GM19395 (cell line): ENCODE measurements at regions not wholly inside any gene's neighbourhood (a gene's known extent, or its start where the extent isn't known, plus 50 kb on each side); places are given as distances from the start of the nearest gene placed in this dataset.
A peak's percentile ranks its signal among the peaks of the same experiment; 100 is the strongest.
"Not testable (repeated sequence)": the region's sequence is repeated elsewhere in the genome, so short reads cannot be mapped to it uniquely, and the experiment has no call there.

Experiments
- ATAC-seq: cut with Tn5 transposase; IDR thresholded peaks from one replicate; pipeline ENCODE4 v1.9.1; 2021; ENCODE audit warnings: mild to moderate bottlenecking, moderate library complexity; ENCODE audit not compliant: unreplicated experiment

DNA sequence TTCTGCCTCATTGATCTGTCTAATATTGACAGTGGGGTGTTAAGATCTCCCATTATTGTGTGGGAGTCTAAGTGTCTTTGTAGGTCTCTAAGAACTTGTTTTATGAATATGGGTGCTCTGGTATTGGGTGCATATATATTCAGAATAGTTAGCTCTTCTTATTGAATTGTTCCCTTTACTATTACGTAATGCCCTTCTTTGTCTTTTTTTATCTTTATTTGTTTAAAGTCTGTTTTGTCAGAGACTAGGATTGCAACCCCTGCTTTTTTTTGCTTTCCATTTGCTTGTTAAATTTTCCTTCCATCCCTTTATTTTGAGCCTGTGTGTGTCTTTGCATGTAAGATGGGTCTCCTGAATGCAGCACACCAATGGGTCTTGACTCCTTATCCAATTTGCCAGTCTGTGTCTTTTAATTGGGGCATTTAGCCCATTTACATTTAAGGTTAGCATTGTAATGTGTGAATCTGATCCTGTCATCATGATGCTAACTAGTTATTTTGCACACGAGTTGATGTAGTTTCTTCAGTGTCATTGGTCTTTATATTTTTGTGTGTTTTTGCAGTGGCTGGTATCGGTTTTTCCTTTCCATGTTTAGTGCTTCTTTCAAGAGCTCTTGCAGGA, 1126.0 kb upstream of the TMEM132C start:
- not testable (repeated sequence) for ATAC-seq

DNA sequence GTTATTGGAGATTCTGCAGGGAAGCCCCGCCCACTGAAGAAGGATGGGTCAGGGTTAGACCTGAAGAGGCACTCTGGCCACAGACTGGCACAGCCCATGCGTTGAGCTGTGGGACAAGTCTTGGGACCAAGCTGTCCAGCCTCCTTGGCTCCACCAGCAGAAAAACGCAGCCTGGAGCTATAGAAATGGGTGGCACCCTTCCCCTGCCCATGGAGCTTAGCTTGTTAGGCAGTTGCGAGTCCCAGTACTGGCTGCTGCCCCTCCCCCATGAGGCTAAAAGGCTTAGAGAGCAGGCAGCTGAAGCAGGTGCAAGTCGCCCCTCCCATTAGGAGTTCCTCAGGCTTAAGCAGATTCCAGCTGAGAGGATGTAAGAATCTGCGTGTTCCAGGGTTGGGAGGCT, 1124.0 kb upstream of the TMEM132C start:
- no peak for ATAC-seq

DNA sequence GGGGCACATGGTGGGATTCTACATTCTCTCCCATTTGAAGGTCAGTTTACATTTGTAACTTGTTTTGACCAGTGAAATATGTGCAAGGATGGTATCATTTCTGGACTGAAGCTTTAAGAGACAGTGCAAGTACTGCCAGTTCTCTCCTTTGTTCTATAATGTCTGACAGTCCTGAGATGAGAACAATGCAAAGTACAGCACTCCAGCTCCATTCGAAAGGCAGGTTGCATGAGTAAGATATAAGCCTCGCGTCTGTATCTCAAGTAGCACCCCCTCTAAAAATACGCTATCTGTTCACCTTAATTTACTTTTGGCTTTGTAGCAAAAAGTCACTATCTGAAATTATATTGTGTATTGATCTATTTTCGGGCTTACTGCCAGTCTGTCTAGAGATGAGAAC, 1122.2 kb upstream of the TMEM132C start:
- ATAC-seq, result no peak

- no peak for ATAC-seq
Observed at GRCh38 chr12:127145241-127145928, 1121.6 kb upstream of the TMEM132C start.

DNA sequence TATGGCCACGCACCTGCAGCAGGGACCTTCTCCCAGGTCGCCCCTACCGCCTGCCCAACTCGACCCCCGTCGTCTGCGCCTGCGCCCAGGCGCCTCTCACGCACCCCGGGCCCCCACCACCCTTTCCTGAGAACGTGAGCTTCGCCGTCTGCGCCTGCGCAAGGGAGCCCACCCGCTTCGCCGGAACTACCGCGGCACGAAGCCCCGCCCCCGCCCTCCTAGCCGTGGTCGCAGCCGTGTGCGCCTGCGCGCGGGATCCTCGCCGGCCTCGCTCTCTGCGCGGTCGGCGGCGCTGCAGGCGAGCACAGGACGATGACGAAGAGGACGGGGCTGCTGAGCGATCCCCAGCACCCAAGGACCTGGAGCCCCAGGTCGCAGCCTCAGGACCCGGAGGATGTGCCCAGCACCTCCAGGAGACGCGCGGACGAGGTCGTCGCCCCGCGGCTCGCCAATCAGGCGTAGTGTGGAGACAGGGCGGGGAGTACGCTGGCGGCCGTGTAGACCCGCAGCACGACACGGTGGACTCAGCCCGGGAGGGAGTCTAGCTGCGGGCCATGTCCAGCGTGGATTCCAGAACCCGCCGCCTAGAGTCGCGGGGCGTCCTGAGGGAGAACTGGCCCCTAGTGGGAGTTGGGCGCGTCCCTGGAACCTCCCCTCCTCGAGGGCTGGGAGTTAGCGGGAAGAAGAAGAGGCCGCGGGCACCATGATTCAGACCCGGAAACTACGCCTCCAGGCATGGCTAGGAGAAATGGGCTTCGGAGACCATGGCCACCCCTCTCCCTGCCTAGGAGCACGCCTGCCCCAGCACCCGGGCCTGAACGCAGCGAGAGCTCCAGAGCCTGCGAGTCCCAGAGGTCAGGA, 1120.8 kb upstream of the TMEM132C start:
- ATAC-seq, result peak; percentile 47

DNA sequence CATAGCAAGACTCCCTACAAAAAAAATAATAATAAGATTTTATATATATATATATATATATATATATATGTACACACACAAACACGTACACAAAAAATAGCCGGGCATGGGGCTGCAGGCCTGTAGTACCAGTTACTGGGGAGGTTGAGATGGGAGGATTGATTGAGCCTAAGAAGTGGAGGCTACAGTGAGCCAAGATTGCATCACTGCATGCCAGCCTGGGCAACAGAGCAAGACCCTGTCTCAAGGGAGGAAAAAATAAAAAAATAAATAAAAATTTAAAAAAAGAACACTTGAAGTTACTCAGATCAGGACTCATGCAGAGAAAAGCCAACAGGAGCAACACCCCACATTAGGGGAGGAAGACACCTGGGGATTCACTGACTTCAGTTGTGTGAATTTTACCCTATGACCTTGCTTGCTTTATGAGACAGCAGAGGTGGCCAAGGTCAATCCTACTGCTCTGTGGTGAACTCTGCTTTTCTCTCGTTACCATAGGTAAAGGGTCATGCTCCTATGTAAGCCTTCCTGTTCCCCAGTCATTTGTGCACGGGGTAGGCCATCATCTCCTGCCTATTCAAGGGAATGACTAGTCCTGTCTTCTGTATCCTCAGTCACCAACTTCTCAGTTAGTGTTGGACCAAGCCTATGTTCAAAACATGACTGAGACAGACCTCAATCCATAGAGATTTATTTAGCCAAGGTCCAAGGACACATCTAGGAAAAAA, 1119.8 kb upstream of the TMEM132C start:
- ATAC-seq, result no peak

- ATAC-seq, result no peak
Observed at GRCh38 chr12:127147724-127148123, 1119.2 kb upstream of the TMEM132C start.

DNA sequence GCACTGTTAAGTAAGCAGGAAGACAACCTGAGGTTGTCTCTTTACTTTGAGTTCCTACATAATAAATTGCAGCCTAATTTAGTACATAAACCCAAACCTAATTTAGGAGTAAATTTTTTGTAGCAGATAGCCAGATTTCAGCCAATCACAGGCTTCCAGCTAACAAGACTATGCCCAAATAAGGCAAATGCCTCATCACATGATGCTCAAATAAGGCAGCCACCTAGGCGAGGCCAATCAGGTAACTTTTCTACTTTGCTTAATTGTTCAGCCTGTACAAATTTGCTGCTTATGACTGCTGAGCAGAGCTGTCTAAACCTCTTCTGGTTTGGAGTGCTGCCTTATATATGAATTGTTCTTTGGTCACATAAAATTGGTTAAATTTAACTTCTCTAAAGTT, 1118.7 kb upstream of the TMEM132C start:
- ATAC-seq, result no peak

DNA sequence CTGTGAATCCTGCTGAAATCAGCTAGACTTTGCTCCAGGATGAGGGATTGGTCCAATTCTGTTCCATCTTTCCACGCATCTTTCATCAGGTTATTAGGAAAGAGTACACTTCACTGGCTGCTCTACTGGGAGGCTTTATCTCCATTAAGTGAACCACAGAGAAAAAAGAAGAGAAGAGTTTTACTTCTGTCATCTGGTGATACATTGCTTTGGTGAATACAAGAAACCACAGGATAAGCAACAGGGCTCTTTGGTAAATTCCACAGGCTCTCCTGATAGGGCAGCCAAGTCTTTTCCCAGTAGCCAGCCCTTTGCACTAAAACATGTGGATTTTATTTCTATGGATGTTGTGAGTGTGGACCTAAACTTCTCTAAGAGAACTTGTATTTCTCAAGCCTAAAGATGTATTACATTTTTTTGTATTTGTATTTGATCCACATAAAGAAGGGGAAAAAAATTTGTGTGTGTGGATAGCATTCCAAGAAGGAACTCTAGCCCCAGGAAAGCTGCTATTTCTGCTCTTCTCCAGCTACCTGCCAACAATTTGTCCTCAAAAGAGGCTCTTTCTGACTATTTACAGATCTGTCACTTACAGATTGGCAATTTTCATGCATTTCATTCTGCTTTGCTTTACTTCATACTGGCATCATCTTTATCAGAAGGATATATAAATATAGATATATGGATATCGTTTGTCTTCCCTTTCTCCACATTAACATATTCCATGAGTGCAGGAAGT, 1117.6 kb upstream of the TMEM132C start:
- ATAC-seq, result no peak

- peak; percentile 72 for ATAC-seq
Observed at GRCh38 chr12:127150028-127150427, 1116.9 kb upstream of the TMEM132C start.

DNA sequence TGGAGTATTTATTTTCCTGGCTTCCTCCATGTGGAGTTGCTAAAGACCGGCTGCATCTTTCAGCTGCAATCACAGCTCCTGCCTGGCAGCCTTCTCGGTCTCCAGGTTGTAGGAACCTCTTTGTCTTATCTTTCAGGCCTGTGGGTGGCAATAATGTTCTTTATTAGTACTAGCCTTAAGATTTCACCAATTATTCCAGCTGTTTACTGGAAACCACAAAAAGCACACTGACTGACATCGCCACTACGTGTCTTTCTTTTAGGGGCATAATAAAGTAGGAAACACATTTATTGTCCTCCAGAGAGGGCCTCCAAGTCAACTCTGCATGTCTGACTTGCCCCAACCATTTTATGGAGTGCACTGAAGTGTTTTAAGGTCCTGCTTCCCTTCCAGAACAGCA, 1116.5 kb upstream of the TMEM132C start:
- peak; percentile 25 for ATAC-seq

- ATAC-seq, result no peak
Observed at GRCh38 chr12:127150956-127151355, 1116.0 kb upstream of the TMEM132C start.

DNA sequence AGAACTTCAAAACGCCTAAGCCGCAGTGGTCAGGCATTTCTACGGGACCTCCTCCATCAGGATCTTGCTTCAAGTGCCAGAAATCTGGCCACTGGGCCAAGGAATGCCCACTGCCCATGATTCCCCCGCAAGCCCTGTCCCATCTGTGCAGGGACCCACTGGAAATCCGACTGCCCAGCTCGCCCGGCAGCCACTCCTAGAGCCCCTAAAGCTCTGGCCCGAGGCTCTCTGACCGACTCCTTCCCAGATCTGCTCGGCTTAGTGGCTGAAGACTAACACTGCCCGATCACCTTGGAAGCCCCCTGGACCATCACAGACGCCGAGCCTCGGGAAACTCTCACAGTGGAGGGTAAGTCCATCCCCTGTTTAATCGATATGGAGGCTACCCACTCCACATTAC, 1113.0 kb upstream of the TMEM132C start:
- ATAC-seq, result no peak

DNA sequence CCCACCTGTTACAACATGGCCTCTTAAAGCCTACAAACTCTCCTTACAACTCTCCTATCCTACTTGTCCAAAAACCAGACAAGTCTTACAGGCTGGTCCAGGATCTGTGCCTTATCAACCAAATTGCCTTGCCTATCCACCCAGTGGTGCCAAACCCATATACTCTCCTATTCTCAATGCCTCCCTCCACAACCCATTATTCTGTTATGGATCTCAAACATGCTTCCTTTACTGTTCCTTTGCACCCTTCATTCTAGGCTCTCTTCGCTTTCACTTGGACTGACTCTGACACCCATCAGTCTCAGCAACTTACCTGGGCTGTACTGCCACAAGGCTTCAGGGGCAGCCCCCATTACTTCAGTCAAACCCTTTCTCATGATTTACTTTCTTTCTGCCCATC, 1112.1 kb upstream of the TMEM132C start:
- ATAC-seq, result not testable (repeated sequence)

GRCh38 chr12:127155935-127156619, 1110.9 kb upstream of the TMEM132C start:
- not testable (repeated sequence) for ATAC-seq

GRCh38 chr12:127157501-127158366, 1109.2 kb upstream of the TMEM132C start:
- ATAC-seq, result not testable (repeated sequence)

- no peak for ATAC-seq
Observed at GRCh38 chr12:127158385-127159061, 1108.4 kb upstream of the TMEM132C start.

DNA sequence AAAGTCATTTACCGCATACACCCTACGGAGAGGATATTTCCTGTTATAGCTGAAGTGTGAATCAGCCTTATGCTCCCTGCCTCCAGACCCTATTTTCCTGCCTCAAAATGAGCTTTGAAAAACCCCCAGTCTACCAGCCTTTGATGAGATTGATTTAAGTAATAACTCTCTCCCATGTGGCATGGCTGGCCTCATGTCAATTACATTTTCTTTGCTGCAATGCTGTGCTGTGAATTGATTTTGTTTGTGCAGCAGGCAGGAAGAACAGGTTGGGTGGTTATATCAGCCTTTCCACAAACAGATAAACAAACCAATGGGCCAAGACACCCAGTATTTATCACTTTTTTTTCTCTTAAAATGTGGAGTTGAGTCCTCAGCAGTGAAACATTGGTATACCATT, 1105.5 kb upstream of the TMEM132C start:
- no peak for ATAC-seq
